Renal cortex interstitium (tissue), 11 donors: ENCODE measurements at regions not wholly inside any gene's neighbourhood (a gene's known extent, or its start where the extent isn't known, plus 50 kb on each side); places are given as distances from the start of the nearest gene placed in this dataset.

Source experiments
- DNase-seq, 11 donors: peaks; one replicate each; pipeline ENCODE4 v3.0.0-alpha.2; 2013; ENCODE audit warnings: low read depth in 9 of 11, low spot score in 4 of 11; ENCODE audit errors: extremely low read depth in 1 of 11

- no peak for DNase-seq
Observed at GRCh38 chr6:44717431-44717830, 329.9 kb downstream of the CDC5L start.

- DNase-seq: no peak
Observed at GRCh38 chr6:44721954-44722578, 334.6 kb downstream of the CDC5L start.

DNA sequence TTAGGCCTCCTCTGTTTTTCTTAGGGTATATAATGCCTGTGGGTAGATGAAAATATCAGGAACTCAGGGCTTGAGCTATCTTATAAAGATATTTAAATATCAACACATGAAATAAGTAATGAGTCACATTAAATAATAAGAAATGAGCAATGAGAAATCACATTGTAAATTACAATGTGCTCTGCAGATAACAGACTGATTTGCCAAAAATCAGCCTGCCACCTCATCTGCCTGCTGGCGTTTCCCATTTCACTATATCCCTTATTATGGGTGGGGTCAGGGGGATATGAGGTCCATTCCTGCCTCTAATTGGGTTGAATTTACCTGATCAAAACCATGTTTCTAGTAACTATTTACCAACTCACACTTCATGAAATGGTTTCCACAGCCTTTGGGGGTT lies 335.2 kb downstream of the CDC5L start:
- no peak for DNase-seq

- DNase-seq: no peak
Observed at GRCh38 chr6:44723439-44724197, 336.1 kb downstream of the CDC5L start.

GRCh38 chr6:44725070-44725469 lies 337.6 kb downstream of the CDC5L start:
- no peak for DNase-seq

DNA sequence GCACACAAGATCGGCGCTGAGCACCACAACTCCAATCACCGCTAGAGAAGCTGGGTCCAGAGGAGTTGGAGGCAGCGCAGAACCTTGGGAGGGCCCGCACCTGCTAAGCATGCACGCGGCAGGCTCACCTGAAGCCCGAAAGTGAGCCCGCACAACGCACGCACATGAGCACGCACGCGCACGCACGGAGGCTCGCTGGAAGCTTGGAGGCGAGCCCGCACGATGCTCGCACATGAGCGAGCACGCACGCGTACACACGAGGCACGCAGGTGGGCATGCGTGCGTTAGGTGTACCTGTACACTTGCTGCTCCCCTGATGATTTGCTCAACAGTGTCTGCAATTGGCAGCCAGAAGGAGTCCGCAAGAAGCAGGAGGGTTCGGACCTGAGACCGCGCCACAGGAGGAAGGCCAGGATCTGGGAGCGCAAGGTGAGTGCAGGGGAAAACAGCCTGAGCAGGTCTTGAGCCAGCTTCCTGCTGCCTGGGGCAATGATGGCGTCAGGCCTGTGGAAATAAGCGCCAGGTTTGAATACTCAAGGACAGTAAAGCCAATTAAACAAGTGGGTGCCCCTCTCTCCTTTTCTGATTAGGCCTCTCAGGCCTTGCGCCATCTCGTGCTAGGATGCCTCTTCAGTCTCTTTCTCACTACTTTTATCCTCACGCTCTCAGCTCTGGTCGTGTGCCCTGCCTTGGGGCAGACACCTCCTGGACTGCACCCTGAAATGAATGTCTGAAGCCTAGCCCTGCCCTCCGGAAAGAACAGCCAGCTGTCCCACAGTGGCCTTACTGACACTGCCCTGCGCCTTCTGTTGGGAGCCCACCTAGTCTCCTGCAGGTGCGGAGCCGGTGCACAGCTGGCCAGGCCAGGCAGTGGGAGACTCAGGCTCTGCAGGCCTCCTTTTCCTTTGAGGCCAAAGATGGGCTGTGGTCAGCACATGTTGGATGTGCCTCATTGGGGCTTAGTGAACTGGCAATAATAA lies 340.4 kb downstream of the CDC5L start:
- no peak for DNase-seq

- peak in 4 of 11 donors; percentile 38 to 55 (median 43) for DNase-seq
Observed at GRCh38 chr6:44730771-44731391, 343.4 kb downstream of the CDC5L start.

GRCh38 chr6:44731485-44732095 lies 344.1 kb downstream of the CDC5L start:
- no peak for DNase-seq

- no peak for DNase-seq
Observed at GRCh38 chr6:44732243-44732642, 344.7 kb downstream of the CDC5L start.

DNA sequence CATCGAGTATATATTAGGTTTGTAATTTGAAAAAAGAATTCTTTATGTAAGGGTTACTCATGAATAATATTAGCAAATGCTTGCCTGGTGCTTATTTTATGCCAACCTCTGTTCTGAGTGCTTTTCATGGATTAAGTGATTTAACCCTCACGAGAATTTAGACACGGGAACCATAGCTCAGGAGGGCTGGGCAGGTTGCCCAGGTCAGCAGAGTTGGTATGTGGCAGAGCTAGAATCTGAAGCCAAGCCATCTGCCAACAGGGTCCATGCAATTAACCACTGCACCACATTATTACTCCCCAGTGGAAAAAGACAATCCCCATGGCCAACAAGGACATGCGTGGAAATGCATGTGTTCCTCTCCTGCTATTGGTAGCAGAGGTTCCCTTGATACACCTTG lies 345.6 kb downstream of the CDC5L start:
- no peak for DNase-seq

GRCh38 chr6:44733868-44734267 lies 346.4 kb downstream of the CDC5L start:
- DNase-seq: peak; percentile 47 to 84 (median 70)

DNA sequence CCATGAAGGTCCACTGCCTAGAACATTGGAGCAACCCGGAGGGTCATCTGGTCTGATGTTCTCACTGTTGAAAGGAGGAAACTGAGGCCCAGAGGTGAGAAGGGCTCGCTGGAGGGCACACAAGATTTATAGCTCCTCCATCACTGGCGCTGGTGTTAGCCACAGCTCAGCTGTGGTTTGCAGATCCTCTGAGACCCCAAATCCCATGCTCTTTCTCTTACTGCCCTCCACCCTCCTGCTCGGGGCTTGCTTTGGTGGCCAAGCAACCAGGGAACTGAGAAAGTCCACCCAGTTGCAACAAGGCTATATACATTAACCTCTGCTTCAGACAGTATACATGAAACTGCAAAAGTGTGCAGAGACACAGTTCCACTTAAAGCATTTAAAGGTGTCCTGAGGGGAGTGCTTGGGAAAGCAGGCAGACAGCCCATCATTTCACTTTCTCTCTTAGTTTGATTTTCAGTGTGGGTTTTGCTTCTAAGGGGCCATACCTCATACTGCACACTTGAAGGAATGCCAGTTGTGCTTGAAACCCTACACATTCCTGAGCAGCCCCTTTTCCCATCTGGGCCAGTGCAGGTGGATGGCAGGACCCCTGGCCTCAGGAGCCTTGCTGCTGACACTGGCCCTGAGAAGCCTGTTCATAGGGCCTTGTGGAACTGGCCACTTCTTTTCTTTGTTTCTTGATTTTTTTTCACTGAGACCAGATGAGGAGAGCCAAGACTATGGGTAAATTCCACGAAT lies 347.6 kb downstream of the CDC5L start:
- no peak for DNase-seq

- DNase-seq: no peak
Observed at GRCh38 chr6:44735630-44735963, 348.1 kb downstream of the CDC5L start.

DNA sequence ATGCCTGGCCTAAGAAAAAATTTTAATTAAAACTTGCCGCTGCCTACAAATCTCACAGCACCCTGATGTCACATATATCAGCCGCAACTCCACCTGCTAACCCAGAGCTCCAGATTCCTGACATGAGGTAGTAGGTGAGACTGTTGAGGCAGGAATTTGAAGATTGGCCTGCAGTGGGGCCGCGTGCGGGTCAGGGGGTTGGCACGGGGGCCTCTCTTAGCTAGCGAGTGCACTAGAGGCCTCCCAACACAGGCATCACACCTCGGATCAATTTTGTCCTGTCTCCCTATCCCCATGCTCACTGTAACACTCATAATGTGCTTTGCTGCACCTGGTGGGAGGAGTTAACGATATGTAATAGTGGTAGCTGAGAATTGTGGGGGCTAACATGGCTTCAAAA lies 349.8 kb downstream of the CDC5L start:
- no peak for DNase-seq

GRCh38 chr6:44737829-44738528 lies 350.5 kb downstream of the CDC5L start:
- no peak for DNase-seq

DNA sequence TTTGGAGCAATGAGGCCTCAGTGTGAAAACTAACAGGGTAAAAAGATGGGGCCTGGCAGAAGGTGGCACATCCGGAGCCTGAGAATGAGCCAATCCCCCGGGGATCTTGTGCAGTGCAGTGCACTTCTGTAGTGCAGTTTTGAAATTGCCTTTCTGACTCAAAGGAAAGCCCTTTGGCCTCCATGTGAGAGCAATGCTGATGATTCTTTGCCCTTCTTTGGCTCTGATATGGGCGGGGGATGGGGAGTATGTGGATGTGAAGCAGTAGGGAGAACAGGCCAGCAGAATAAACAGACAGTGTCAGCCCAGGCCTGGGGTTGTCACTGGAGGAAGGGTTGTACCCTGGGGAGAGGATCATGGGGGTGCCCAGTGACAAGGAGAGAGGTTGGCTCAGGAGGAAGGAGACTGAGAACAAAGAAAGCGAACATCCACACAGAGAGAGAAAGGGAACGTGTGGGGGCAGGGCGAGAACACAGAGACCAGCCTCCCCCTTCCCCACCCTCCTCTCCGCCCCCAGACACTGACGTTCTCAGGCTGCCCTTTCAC lies 351.2 kb downstream of the CDC5L start:
- no peak for DNase-seq

GRCh38 chr6:44739181-44739580 lies 351.7 kb downstream of the CDC5L start:
- no peak for DNase-seq
